Activated CD8-positive, alpha-beta memory T cell treated with anti-CD3 and anti-CD28 coated beads, Interleukin-2, amount 50 U/mL, for 1 hour (primary cell): ENCODE measurements at regions not wholly inside any gene's neighbourhood (a gene's known extent, or its start where the extent isn't known, plus 50 kb on each side); places are given as distances from the start of the nearest gene placed in this dataset.

Experiments
- DNase-seq: peaks from one replicate; pipeline ENCODE4 v3.0.0-alpha.2; 2020; ENCODE audit errors: extremely low read depth

- no peak for DNase-seq
Observed at GRCh38 chr2:145725876-145726275, 1206.0 kb upstream of the ZEB2 start.

GRCh38 chr2:145724311-145724898, 1204.5 kb upstream of the ZEB2 start:
- DNase-seq, result no peak

DNA sequence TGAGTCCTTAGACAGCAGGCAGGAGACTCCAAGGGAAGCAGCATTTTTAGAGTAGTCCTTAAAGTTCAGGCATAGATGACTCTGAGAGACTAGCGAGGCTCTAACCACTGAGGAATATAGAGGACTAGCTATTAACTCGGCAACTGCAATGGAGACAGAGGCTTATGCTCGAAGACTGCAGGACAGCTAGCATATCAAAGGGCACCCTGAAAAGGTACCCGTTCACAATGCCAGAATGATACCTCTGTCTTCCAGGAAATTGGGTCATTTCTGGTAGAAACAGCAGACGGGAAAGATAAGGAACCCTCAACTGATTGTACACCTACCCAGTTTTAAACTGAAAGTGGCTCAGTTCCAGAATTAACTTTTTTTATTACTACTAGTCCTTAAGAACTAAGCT, 1204.0 kb upstream of the ZEB2 start:
- no peak for DNase-seq

- DNase-seq, result no peak
Observed at GRCh38 chr2:145721681-145722080, 1201.8 kb upstream of the ZEB2 start.

DNA sequence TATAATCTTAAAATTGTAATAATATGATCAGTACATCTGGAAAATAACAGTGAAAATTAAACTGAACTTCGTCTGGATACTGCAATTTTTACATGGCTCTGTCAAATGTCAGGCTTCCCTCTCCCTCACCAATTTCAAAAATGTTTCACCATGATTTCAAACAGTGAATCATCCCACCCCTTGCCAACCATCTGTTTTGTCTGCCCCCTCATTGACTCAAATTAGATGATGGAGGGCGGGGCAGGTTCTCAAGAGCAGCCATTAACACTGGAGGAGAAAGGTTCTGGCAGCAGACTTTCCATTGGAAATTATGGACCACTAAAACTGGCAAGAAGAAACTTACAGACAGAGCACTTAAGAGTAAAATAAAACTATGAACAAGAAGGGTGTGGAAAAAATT, 1195.7 kb upstream of the ZEB2 start:
- no peak for DNase-seq

- DNase-seq, result no peak
Observed at GRCh38 chr2:145710303-145710702, 1190.4 kb upstream of the ZEB2 start.

DNA sequence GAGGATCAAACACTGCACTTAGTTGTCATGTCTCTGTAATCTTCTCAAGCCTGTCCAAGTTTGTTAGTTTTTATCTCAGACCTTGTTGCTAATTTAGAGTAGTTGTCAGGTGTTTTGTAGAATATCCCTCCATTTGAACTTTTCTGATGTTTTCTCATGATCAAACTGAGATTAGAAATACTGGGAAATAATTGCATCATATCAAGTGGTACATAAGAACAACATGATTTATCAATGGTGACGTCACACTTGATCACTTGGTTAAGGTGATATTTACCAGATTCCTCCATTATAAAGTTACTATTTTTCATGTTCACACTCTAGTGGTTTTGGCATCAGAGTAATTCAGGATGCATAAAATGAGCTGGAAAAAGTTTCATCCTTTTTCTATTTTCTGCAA, 1182.4 kb upstream of the ZEB2 start:
- DNase-seq, result no peak

DNA sequence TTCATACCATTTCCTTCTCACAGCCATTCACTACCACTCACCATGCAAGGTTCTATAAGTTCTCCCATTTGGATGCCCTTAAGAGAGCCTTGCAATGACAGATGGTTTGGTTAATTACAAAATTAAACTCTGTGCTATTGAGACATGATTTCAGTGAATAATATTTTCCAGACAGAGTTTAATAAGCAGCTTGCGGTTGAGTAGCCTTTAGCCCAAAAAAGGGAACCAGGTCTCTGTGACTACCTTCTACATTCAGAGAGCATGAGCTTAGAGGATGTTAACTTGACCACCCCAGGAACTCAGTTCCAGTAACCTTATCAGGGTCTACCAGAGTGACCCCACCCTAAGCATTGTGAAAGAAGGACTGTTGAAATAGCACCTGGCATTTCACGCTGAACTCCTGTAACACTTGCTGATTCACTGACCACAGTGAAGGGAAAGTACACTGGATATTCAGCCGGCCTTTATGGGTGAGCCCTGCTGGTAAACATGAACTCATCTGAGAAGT, 1173.1 kb upstream of the ZEB2 start:
- no peak for DNase-seq

GRCh38 chr2:145691659-145692058, 1171.7 kb upstream of the ZEB2 start:
- no peak for DNase-seq

GRCh38 chr2:145690183-145690778, 1170.4 kb upstream of the ZEB2 start:
- no peak for DNase-seq

DNA sequence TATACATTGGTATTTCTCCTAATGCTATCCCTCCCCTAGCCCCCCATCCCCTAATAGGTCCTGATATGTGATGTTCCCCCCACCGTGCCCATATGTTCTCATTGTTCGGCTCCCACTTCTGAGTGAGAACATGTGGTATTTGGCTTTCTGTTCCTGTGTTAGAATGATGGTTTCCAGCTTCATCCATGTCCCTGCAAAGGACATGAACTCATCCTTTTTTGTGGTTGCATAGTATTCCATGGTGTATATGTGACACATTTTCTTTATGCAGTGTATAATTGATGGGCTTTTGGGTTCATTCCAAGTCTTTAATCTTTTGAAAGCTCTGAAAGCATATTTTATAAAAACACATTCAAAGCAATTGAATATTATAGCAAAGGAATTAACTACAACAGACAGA, 1169.4 kb upstream of the ZEB2 start:
- DNase-seq, result no peak

GRCh38 chr2:145688156-145688555, 1168.2 kb upstream of the ZEB2 start:
- no peak for DNase-seq

DNA sequence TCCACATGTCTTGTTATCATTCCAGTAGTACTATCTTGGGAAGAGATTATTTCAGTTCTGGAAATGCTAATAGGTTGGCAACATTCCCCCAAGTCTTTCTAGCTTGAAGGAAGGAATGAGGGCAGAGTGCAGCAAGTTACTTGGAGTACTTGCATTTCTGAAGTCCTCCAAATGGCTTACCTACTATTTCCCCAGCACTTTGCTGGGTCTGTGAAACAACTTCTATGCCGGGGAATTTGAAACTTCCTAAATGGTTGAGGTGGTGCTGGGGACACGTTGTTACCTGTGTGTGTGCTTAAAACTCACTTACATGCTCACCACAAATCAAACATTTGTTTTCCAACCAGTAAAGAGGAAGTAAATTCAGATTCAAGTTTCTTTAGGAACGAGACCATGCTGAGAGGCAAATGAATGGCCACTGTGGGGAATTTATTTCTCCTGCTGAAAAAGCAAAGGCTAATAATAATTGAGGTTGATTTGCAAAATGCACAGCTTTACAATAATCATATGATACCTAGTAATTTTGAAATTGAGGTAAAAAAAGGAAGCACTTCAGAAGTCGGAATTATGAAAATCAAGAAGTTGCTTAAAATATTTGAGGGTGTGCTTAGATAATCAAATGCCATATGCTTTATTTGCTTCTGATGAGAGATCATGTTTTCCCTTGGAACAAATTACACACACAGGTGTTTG, 1167.7 kb upstream of the ZEB2 start:
- no peak for DNase-seq

GRCh38 chr2:145685383-145686050, 1165.6 kb upstream of the ZEB2 start:
- DNase-seq, result no peak

DNA sequence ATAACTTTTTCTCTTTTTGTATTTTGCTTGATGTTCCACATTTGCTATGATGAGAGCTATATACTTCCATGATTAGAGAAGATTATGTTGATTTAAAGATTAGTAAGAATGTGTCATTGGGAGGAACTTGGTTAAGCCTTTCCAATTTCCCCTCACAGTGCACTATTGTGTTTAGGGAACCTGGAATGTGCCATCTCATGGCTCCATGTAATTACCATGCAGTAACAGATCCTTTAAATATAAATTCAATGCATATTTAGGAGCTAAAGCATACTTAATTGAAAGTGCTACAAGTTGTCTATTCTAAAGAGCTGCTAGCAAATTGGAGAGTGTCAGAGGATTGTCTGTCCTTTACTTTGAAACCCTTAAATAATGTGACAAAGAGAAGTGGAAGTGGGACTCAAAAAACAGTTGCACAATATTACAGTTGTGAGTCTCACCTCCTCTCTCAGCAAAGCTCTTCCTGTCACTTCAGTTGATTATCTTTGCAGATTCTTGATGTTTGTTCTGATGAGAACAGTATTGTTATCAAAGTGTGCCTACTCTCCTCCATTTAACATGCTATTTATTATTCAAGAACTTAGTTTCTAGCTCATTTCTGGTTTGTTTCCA, 1162.7 kb upstream of the ZEB2 start:
- DNase-seq, result no peak

DNA sequence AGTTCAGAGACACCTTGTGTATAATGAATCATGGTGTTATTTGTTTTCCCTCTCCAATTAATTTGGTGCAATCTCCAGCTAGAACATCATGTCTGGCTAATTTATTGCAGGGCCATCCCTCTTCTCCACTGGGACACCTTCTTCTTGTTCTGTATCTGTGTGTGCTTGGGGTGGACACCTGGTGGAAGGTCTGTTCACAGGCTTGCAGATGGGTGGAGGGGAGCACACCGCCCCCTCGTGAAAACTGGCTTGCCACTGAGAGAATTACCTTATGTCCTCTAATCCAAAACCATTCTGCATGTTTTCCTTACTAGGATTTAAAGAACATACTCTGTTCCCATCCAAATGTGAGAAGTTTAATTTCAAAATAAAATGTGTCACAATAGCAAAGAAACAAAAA, 1160.4 kb upstream of the ZEB2 start:
- DNase-seq, result no peak

- DNase-seq, result no peak
Observed at GRCh38 chr2:145677371-145677770, 1157.5 kb upstream of the ZEB2 start.

DNA sequence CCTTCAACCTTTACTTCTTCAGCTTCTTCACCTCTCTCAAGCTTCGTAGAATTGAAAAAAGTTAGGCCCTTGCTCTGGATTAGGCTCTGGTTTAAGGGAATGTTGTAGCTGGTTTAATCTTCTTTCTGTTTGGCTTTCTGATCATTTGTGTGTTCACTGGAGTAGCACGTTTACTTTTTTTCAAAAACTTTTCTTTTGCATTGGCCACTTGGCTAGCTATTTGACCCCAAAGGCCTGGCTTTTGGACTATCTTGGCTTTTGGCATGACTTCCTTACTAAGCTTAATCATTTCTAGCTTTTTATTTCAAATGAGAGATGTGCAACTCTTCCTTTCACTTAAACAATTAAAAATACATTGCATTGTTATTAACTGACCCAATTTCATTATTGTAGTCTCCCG, 1154.8 kb upstream of the ZEB2 start:
- no peak for DNase-seq

- no peak for DNase-seq
Observed at GRCh38 chr2:145669301-145669700, 1149.4 kb upstream of the ZEB2 start.

- no peak for DNase-seq
Observed at GRCh38 chr2:145666552-145666951, 1146.6 kb upstream of the ZEB2 start.

GRCh38 chr2:145657265-145657664, 1137.3 kb upstream of the ZEB2 start:
- DNase-seq, result no peak

DNA sequence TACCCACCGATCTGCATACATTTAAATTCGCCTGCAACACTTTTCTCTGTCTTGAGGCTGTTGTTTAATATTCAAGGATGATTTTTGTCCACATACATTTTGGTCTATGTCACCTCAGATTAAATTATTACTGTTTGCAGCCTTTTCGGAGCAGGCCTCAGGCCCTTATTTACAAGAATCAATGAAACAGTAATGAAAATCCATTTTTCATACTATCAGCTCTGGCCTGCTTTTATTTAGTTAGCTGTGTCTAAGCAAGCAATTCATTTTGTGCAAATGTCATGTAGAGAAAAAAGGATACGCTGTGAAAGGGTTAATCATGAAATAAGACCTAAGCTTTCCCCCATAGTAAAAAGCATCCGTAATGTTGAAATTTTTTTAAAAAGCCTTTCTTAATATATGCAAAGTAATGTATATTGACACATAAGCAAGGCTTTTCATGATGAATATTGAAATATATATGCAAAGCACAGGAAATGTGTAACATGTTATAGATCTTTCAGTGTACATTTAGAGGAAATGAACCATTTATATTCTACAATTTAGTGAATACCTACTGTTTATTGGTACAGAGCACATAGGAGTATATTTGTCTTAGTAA, 1135.3 kb upstream of the ZEB2 start:
- DNase-seq, result no peak
